ENCODE measurements at regions not wholly inside any gene's neighbourhood (a gene's known extent, or its start where the extent isn't known, plus 50 kb on each side); places are given as distances from the start of the nearest gene placed in this dataset.
"Not testable (repeated sequence)": the region's sequence is repeated elsewhere in the genome, so short reads cannot be mapped to it uniquely, and the experiment has no call there.

DNA sequence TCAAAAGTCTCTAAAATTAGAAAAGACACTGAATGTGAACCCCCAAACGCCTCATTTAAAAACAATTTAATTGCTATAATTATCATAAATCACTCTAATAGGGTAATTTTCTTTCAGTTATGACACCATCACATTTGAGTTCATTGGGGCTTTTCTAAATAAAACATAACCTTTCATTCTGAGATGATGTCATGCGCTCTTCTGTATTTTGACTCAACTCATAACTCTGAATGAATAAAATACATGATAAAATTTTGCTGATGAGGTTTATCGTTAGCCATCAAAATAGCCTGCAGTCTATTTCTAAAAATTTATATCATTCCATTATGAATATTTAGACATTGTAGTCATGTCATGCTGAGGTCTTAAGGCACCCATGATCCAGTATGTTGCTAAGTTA is 1099.7 kb downstream of the SUCLG1 start:
- Histone ChIP-seq H4K20me1 (ENCODE audit: control insufficient read depth, insufficient read depth, low read depth, low read length) (no peaks in the 10 kb centered on the region), H3K4me2 (ENCODE audit: low read length) (no peak overlapping the region), H3K27me3 (ENCODE audit: control insufficient read depth, low read length) (no peaks in the 10 kb centered on the region), H3K36me3 (ENCODE audit: control insufficient read depth, low read length) (no peaks in the 10 kb centered on the region), H3K9me2 (replicated peaks; ENCODE audit: control insufficient read depth, low read length) (no peaks in the 10 kb centered on the region), H3K4me1 (ENCODE audit: control insufficient read depth, low read length) (no peaks in the 10 kb centered on the region), H3K9me3 (ENCODE audit: control insufficient read depth, insufficient read depth, low read length) (no peaks in the 10 kb centered on the region), H3K27ac (ENCODE audit: low read depth, low read length) (no peak overlapping the region), H3K4me3 (ENCODE audit: low read length) (no peak overlapping the region), H3F3A (ENCODE audit: control insufficient read depth, insufficient read depth) (no peaks in the 10 kb centered on the region), H3K79me2 (ENCODE audit: control insufficient read depth, low read length) (no peaks in the 10 kb centered on the region)
- TF ChIP-seq, protein P1, sequence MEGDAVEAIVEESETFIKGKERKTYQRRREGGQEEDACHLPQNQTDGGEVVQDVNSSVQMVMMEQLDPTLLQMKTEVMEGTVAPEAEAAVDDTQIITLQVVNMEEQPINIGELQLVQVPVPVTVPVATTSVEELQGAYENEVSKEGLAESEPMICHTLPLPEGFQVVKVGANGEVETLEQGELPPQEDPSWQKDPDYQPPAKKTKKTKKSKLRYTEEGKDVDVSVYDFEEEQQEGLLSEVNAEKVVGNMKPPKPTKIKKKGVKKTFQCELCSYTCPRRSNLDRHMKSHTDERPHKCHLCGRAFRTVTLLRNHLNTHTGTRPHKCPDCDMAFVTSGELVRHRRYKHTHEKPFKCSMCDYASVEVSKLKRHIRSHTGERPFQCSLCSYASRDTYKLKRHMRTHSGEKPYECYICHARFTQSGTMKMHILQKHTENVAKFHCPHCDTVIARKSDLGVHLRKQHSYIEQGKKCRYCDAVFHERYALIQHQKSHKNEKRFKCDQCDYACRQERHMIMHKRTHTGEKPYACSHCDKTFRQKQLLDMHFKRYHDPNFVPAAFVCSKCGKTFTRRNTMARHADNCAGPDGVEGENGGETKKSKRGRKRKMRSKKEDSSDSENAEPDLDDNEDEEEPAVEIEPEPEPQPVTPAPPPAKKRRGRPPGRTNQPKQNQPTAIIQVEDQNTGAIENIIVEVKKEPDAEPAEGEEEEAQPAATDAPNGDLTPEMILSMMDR (IDR thresholded peaks at IDR 0.05; ENCODE audit: low read depth, low read length, poor library complexity, severe bottlenecking), result no peak
- TF ChIP-seq EZH2phosphoT487 (IDR thresholded peaks at IDR 0.05; ENCODE audit: borderline replicate concordance, low read length), result no peak

DNA sequence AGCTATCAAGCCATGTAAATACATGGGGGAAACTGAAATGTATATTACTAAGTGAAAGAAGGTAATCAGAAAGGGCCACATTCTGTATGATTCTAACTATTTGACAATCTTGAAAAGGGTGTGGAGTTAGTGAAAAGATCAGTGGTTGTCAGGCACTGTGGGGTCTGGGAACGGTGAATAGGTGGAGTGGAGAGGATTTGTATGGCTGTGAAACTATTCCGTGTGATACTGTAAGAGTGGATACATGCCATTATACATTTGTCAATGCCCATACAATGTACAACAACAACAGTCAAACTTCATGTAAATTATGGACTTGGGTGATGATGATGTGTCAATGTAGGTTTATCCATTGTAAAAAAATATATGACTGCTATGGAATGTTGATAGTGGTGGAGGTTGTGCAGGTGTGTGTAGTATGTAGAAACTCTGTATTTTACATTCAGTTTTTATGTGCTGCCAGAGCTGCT is 1116.2 kb downstream of the SUCLG1 start:
- TF ChIP-seq, protein P1 (IDR thresholded peaks at IDR 0.05; ENCODE audit: low read depth, low read length, poor library complexity, severe bottlenecking), result no peak
- no peak for TF ChIP-seq EZH2phosphoT487 (IDR thresholded peaks at IDR 0.05; ENCODE audit: borderline replicate concordance, low read length)
- Histone ChIP-seq H3K4me1 (ENCODE audit: control insufficient read depth, low read length) (no peaks in the 10 kb centered on the region), H3F3A (ENCODE audit: control insufficient read depth, insufficient read depth) (no peaks in the 10 kb centered on the region), H3K79me2 (ENCODE audit: control insufficient read depth, low read length) (no peaks in the 10 kb centered on the region), H3K27ac (ENCODE audit: low read depth, low read length) (no peak overlapping the region), H3K4me3 (ENCODE audit: low read length) (no peak overlapping the region), H3K9me2 (replicated peaks; ENCODE audit: control insufficient read depth, low read length) (no peaks in the 10 kb centered on the region), H3K36me3 (ENCODE audit: control insufficient read depth, low read length) (no peaks in the 10 kb centered on the region), H3K4me2 (ENCODE audit: low read length) (no peak overlapping the region), H4K20me1 (ENCODE audit: control insufficient read depth, insufficient read depth, low read depth, low read length) (no peaks in the 10 kb centered on the region), H3K27me3 (ENCODE audit: control insufficient read depth, low read length) (no peaks in the 10 kb centered on the region), H3K9me3 (ENCODE audit: control insufficient read depth, insufficient read depth, low read length) (no peaks in the 10 kb centered on the region)

DNA sequence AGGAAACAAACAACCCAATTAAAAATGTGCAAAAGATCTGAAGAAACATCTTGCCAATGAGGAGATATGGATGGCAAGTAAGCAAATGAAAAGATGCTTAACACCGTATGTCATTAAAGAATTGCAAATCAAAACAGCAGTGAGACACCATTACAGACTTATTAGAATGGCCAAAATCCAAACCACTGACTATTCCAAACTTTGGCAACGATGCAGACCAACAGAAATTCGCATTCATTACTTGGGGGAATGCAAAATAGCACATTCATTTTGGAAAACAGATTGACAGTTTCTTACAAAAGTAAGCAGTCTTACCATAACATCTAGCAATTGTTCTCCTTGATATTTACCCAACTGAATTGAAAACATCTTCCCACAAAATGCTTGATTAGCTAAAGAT is 1118.7 kb downstream of the SUCLG1 start:
- H3K27ac ChIP-seq (ENCODE audit: low read depth, low read length), result no peak overlapping the region
- no peaks in the 10 kb centered on the region for H3F3A ChIP-seq (ENCODE audit: control insufficient read depth, insufficient read depth)
- TF ChIP-seq, protein P1 (IDR thresholded peaks at IDR 0.05; ENCODE audit: low read depth, low read length, poor library complexity, severe bottlenecking), result no peak
- no peak for TF ChIP-seq EZH2phosphoT487 (IDR thresholded peaks at IDR 0.05; ENCODE audit: borderline replicate concordance, low read length)

DNA sequence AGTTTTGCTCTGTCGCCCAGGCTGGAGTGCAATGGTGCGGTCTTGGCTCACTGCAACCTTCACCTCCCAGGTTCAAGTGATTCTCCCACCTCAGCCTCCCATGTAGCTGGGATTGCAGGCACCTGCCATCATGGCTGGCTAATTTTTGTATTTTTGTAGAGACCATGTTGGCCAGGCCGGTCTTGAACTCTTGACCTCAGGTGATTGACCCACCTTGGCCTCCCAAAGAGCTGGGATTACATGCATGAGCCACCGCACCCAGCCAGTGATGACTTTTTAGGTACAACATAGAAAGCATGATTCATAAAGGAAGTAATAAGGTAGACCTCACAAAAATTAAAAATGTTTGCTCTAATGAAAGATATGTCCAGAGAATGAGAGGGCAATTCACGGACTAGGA is 1119.1 kb downstream of the SUCLG1 start:
- H3K36me3 ChIP-seq (ENCODE audit: control insufficient read depth, low read length); H3K4me2 ChIP-seq (ENCODE audit: low read length); H3K4me3 ChIP-seq (ENCODE audit: low read length); H3K27me3 ChIP-seq (ENCODE audit: control insufficient read depth, low read length); H3K79me2 ChIP-seq (ENCODE audit: control insufficient read depth, low read length); H4K20me1 ChIP-seq (ENCODE audit: control insufficient read depth, insufficient read depth, low read depth, low read length); H3K27ac ChIP-seq (ENCODE audit: low read depth, low read length); H3K9me2 ChIP-seq (replicated peaks; ENCODE audit: control insufficient read depth, low read length); H3K9me3 ChIP-seq (ENCODE audit: control insufficient read depth, insufficient read depth, low read length); H3K4me1 ChIP-seq (ENCODE audit: control insufficient read depth, low read length); H3F3A ChIP-seq (ENCODE audit: control insufficient read depth, insufficient read depth): not testable (repeated sequence)

More for the DNA sequence above, 1118.7 kb downstream of the SUCLG1 start:
- Histone ChIP-seq H3K27me3 (ENCODE audit: control insufficient read depth, low read length) (no peaks in the 10 kb centered on the region), H3K36me3 (ENCODE audit: control insufficient read depth, low read length) (no peaks in the 10 kb centered on the region), H3K4me1 (ENCODE audit: control insufficient read depth, low read length) (no peaks in the 10 kb centered on the region), H4K20me1 (ENCODE audit: control insufficient read depth, insufficient read depth, low read depth, low read length) (no peaks in the 10 kb centered on the region), H3K9me2 (replicated peaks; ENCODE audit: control insufficient read depth, low read length) (no peaks in the 10 kb centered on the region), H3K9me3 (ENCODE audit: control insufficient read depth, insufficient read depth, low read length) (no peaks in the 10 kb centered on the region), H3K4me3 (ENCODE audit: low read length) (no peak overlapping the region), H3K4me2 (ENCODE audit: low read length) (no peak overlapping the region), H3K79me2 (ENCODE audit: control insufficient read depth, low read length) (no peaks in the 10 kb centered on the region)

All from DOHH2 (cell line).